Testis (tissue), 2 donors: ENCODE measurements at regions not wholly inside any gene's neighbourhood (a gene's known extent, or its start where the extent isn't known, plus 50 kb on each side); places are given as distances from the start of the nearest gene placed in this dataset.

Experiments
- DNase-seq: peaks from one replicate; pipeline ENCODE4 v3.0.0-alpha.2; 2019
- H3K27ac ChIP-seq, 2 donors: fragments of 200-600 bp; sonication (generic); one replicate each; pipeline ENCODE4 v1.5.1; 2019
- H3K27me3 ChIP-seq: fragments of 200-600 bp; sonication (generic); one replicate; pipeline ENCODE4 v1.5.1; 2019
- H3K36me3 ChIP-seq: fragments of 200-600 bp; sonication (generic); one replicate; pipeline ENCODE4 v1.5.1; 2017; ENCODE audit warnings: low read depth; ENCODE audit errors: missing control alignments
- H3K4me1 ChIP-seq: fragments of 200-600 bp; sonication (generic); one replicate; pipeline ENCODE4 v1.5.1; 2019
- H3K4me3 ChIP-seq, 2 donors: fragments of 200-600 bp; sonication (generic); one replicate each; pipeline ENCODE4 v1.5.1; 2017 to 2019
- H3K9me3 ChIP-seq: fragments of 200-600 bp; sonication (generic); one replicate; pipeline ENCODE4 v1.5.1; 2017
- CTCF ChIP-seq, 3 experiments: fragments of 450-650 bp in 2 of 3; fragments of 200-600 bp in 1 of 3; sonication (generic) in 1 of 3; IDR thresholded peaks; one replicate each; pipeline ENCODE4 v1.5.1; 2016 to 2019; ENCODE audit warnings: antibody characterized with exemption in 3 of 3, mild to moderate bottlenecking in 2 of 3, moderate library complexity in 1 of 3
- POLR2A ChIP-seq: fragments of 450-650 bp; IDR thresholded peaks from one replicate; pipeline ENCODE4 v1.6.1; 2017; ENCODE audit warnings: antibody characterized with exemption, mild to moderate bottlenecking, moderate library complexity
- WGBS, 2 donors: methylation state at CpG; one replicate each; pipeline ENCODE4 v1.1.5; 2018; 5-methylcytosine and 5-hydroxymethylcytosine counted together
- intact Hi-C: fragments of 100-400 bp; cut with DNase I; formaldehyde crosslinking; loops from one replicate; pipeline ENCODE4 v1.15.1; 2023; ENCODE audit warnings: low total_unique reads

GRCh38 chrX:102859550-102859871 lies 77.6 kb upstream of the RAB40AL start:
- no peak for TF ChIP-seq CTCF (IDR thresholded peaks at IDR 0.05)
- no peak for TF ChIP-seq POLR2A
- no peaks in the 10 kb centered on the region for H3K36me3 ChIP-seq
- no peaks in the 10 kb centered on the region for H3K4me1 ChIP-seq
- no peak overlapping the region for H3K4me3 ChIP-seq
- no peak for DNase-seq
- 100% methylated on average over 1 of the region's 1 CpG; no CpG with 5 or more reads in 1 of the 2 donors for WGBS, 2 donors
- no peaks in the 10 kb centered on the region for H3K9me3 ChIP-seq
- intact Hi-C loops = no loop called here
- H3K27me3 ChIP-seq = no peaks in the 10 kb centered on the region
- no peak overlapping the region for H3K27ac ChIP-seq

DNA sequence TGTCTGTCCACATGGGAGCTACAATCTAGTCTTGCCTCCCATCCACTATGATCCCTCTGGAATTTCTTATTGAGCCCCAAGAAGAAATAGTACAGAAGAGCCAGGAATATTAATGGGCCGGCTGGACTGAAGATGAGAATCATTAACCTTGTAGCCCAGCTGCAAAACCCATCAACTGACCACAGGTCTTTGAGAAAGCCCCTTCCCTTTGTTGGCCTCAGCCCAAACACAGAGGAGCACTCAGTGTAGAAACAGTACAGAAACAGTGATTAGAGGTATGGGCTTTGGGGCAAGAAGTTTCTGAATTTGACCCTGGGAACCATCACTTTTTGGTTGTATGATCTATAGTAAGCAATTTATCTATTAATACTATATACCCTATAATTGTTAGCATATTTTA lies 76.8 kb upstream of the RAB40AL start:
- Histone ChIP-seq H3K27ac (no peak overlapping the region), H3K9me3 (no peaks in the 10 kb centered on the region), H3K36me3 (no peaks in the 10 kb centered on the region), H3K4me3 (no peak overlapping the region), H3K27me3 (no peaks in the 10 kb centered on the region), H3K4me1 (no peaks in the 10 kb centered on the region)
- TF ChIP-seq CTCF (IDR thresholded peaks at IDR 0.05) (no peak), POLR2A (no peak)
- intact Hi-C loops = no loop called here
- DNase-seq = no peak
- 83% methylated on average over 1 of the region's 1 CpG for WGBS, 2 donors

GRCh38 chrX:102863735-102864134 lies 73.3 kb upstream of the RAB40AL start:
- Histone ChIP-seq H3K9me3 (no peaks in the 10 kb centered on the region), H3K27ac (no peak overlapping the region), H3K4me3 (no peak overlapping the region), H3K36me3 (no peaks in the 10 kb centered on the region), H3K4me1 (no peaks in the 10 kb centered on the region), H3K27me3 (no peaks in the 10 kb centered on the region)
- TF ChIP-seq POLR2A = no peak
- peak; percentile 47 to 75 (median 69) for TF ChIP-seq CTCF (IDR thresholded peaks at IDR 0.05)
- intact Hi-C loops = no loop called here
- WGBS, 2 donors = 7 to 9% methylated on average over 4 of the region's 4 CpGs
- peak; percentile 86 for DNase-seq

GRCh38 chrX:102866981-102867656 lies 70.0 kb upstream of the RAB40AL start:
- WGBS, 2 donors = 87 to 93% methylated on average over 2 of the region's 2 CpGs
- no peak overlapping the region for H3K4me3 ChIP-seq
- no peaks in the 10 kb centered on the region for H3K36me3 ChIP-seq
- no peak for DNase-seq
- H3K4me1 ChIP-seq = no peaks in the 10 kb centered on the region
- H3K9me3 ChIP-seq = no peaks in the 10 kb centered on the region
- TF ChIP-seq CTCF (IDR thresholded peaks at IDR 0.05) = no peak
- TF ChIP-seq POLR2A = no peak
- intact Hi-C loops = no loop called here
- no peak overlapping the region for H3K27ac ChIP-seq
- no peaks in the 10 kb centered on the region for H3K27me3 ChIP-seq

DNA sequence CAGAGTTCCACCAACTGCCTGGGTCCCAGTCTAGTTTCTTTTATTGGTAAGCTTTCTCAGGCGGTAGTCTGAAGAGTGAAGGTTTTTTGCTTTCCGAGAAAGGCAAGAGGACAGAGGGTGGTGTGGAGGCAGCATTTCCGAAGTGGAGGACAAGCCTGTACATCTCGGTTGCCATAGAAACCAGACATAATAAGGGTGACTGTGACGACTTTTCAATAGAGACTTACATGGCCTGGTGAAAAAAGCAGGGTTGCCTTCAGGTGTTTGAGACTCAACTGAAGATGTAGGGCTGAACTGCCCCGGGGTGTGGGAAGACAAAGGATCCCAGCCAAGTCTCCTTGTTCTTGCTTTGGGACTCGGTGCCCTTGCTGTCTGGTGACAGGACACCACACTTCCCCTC lies 53.6 kb upstream of the RAB40AL start:
- Histone ChIP-seq H3K4me1 (no peaks in the 10 kb centered on the region), H3K9me3 (no peaks in the 10 kb centered on the region), H3K36me3 (no peaks in the 10 kb centered on the region), H3K27me3 (no peaks in the 10 kb centered on the region), H3K4me3 (no peak overlapping the region), H3K27ac (no peak overlapping the region)
- WGBS, 2 donors = 66 to 71% methylated on average over 3 to 7 of the region's 7 CpGs
- no peak for DNase-seq
- intact Hi-C loops = no loop called here
- TF ChIP-seq POLR2A = no peak
- no peak for TF ChIP-seq CTCF (IDR thresholded peaks at IDR 0.05)
